T-helper 17 cell (primary cell): ENCODE measurements at regions not wholly inside any gene's neighbourhood (a gene's known extent, or its start where the extent isn't known, plus 50 kb on each side); places are given as distances from the start of the nearest gene placed in this dataset.
"Not testable (repeated sequence)": the region's sequence is repeated elsewhere in the genome, so short reads cannot be mapped to it uniquely, and the experiment has no call there.

Experiments
- ATAC-seq: fragments of 150-1000 bp; cut with Tn5 transposase; 2 replicates; pipeline ENCODE4 v1.10.0; 2021; ENCODE audit warnings: mild to moderate bottlenecking, moderate library complexity
- DNase-seq, 3 donors: peaks; one replicate each; pipeline versions ENCODE4 v3.0.0 to v3.0.0-alpha.2; 2020 to 2021
- H3K9me3 ChIP-seq: one replicate; pipeline ENCODE4 v1.7.0; 2013; ENCODE audit warnings: low read length, mild to moderate bottlenecking; ENCODE audit not compliant: control insufficient read depth, poor library complexity, severe bottlenecking
- H3K27ac Mint-ChIP-seq: one replicate; pipeline ENCODE4 v1.8.0; 2022; ENCODE audit warnings: mild to moderate bottlenecking, moderate library complexity, mixed read lengths
- H3K27me3 Mint-ChIP-seq: one replicate; pipeline ENCODE4 v1.8.0; 2022; ENCODE audit warnings: mixed read lengths
- H3K36me3 Mint-ChIP-seq: one replicate; pipeline ENCODE4 v1.8.0; 2022; ENCODE audit warnings: low read depth, mixed read lengths
- H3K4me1 Mint-ChIP-seq: one replicate; pipeline ENCODE4 v1.8.0; 2022; ENCODE audit warnings: mild to moderate bottlenecking, mixed read lengths
- H3K4me3 Mint-ChIP-seq: one replicate; pipeline ENCODE4 v1.8.0; 2022; ENCODE audit warnings: mild to moderate bottlenecking, moderate library complexity, mixed read lengths

DNA sequence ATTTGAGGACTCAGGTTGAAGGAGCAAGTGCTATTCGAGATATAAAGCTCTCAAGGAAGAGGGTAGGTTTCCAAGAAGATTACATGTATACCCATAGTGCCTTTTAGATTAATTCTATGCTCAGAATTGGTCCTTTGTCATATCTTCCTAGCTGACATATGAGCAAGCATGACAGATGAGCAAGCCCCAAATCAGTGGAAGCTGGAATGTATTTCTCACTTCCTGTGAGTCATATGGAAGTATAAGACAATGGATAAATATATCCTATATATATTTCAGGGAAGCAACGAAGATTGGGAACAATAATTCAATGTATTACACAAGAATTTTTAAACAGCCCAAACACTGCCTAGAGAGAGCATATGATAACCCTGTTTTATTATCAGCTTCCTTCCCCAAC, 674.1 kb upstream of the ATXN7L3B start:
- no peaks in the 10 kb centered on the region for H3K36me3 Mint-ChIP-seq
- no peak overlapping the region for H3K4me3 Mint-ChIP-seq
- H3K27ac Mint-ChIP-seq, result no peak overlapping the region
- ATAC-seq (no peak), DNase-seq (no peak)
- H3K27me3 Mint-ChIP-seq, result no peaks in the 10 kb centered on the region
- no peaks in the 10 kb centered on the region for H3K9me3 ChIP-seq
- H3K4me1 Mint-ChIP-seq, result no peaks in the 10 kb centered on the region

DNA sequence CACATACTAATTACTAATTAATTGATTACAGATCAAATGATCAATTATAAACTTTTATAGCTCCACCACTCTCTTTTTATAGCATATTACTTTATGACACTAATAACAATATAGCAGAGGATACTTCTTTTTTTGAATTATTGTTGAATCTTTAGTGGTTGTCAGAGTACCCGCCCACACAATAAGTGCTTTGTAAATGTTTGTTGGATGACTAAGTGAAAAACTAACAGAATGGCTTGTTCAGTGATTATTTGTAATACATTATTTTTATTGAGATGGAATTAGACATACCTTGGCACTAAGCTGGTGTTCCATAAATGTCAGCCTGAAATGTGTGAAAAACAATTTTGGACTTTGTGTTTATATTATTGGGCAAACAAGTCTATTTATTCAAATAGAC, 670.5 kb upstream of the ATXN7L3B start:
- Mint-ChIP-seq H3K27ac (no peak overlapping the region), H3K27me3 (no peaks in the 10 kb centered on the region), H3K36me3 (no peaks in the 10 kb centered on the region), H3K4me1 (no peaks in the 10 kb centered on the region), H3K4me3 (no peak overlapping the region)
- no peaks in the 10 kb centered on the region for H3K9me3 ChIP-seq
- DNase-seq (no peak), ATAC-seq (no peak)

DNA sequence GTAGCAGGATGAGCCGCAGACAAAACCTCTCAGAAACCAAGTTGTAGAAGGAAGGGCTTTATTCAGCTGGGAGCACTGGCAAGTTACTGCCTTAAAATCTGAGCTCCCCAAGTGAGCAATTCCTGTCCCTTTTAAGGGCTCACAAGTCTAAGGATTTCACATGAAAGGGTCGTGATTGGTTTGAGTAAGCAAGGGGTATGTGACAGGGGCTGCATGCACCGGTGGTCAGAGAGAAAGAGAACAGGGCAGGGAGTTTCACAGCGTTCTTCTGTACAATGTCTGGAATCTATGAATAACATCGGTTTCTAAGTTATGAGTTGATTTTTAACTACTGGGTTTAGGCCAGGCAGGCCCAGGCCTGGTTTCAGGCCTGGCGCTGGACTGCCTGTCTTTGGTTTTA, 660.3 kb upstream of the ATXN7L3B start:
- not testable (repeated sequence) for H3K9me3 ChIP-seq, H3K4me1 Mint-ChIP-seq, H3K27ac Mint-ChIP-seq, H3K36me3 Mint-ChIP-seq, ATAC-seq, H3K4me3 Mint-ChIP-seq, DNase-seq, H3K27me3 Mint-ChIP-seq

DNA sequence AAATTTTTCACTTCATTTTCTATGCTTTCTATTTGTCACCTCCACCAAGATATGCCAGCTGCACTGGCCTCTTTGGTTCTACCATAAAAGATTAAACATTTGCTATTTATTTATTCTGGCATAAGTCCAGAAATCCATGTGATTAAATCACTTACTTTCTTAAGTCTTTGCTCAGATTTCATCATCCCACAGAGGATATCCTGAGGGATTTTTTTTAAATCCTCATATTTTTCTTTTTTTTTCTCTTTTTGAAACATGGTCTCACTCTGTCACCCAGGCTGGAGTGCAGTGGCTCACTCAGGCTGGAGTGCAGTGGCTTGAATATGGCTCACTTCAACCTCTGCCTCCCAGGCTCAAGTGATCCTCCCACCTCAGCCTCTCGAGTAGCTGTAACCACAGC, 645.4 kb upstream of the ATXN7L3B start:
- no peak overlapping the region for H3K4me3 Mint-ChIP-seq
- no peaks in the 10 kb centered on the region for H3K27me3 Mint-ChIP-seq
- H3K27ac Mint-ChIP-seq, result no peak overlapping the region
- no peaks in the 10 kb centered on the region for H3K9me3 ChIP-seq
- no peak for DNase-seq
- no peaks in the 10 kb centered on the region for H3K4me1 Mint-ChIP-seq
- H3K36me3 Mint-ChIP-seq, result no peaks in the 10 kb centered on the region
- ATAC-seq, result no peak

DNA sequence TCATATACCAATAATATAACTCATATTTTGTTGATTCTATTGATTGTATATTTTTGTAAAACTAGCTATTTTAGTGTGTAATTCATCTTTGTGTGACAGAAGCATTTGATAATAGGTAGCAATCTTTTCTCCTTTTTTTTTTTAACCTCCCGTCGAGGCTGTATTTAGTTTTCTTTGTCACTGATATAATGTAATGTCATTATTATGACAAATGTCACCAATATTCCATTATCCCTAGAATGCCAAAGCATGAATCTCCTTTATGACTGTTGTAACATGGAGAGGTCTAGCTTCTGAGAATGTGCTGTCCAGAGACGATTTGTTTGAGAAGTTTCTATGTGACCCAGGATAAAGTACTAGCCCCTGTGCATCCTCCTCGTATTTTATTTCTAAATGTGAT, 639.0 kb upstream of the ATXN7L3B start:
- no peaks in the 10 kb centered on the region for H3K27me3 Mint-ChIP-seq
- no peak for ATAC-seq
- no peaks in the 10 kb centered on the region for H3K9me3 ChIP-seq
- H3K4me1 Mint-ChIP-seq, result no peaks in the 10 kb centered on the region
- DNase-seq, result no peak
- H3K36me3 Mint-ChIP-seq, result no peaks in the 10 kb centered on the region
- H3K4me3 Mint-ChIP-seq, result no peak overlapping the region
- no peak overlapping the region for H3K27ac Mint-ChIP-seq

DNA sequence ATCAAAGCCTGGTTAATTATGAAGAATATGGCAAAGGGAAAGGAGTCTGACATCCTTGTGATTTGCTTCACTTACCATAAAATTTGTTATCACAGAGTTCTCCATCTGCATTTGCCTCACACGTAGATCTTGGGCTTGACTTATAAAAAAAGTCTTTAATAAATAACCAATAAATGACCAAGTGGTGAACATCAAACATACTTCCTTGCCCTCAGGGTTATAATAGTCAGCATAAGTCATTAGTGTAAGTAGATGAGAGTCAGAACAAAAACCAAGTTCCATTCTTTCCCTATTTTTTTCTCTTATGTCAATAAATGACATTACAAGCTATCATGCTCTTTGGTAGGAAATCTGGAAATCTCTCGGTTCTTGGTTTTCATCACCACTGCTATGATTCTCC, 635.4 kb upstream of the ATXN7L3B start:
- Mint-ChIP-seq H3K36me3 (no peaks in the 10 kb centered on the region), H3K27ac (no peak overlapping the region), H3K4me3 (no peak overlapping the region), H3K4me1 (no peaks in the 10 kb centered on the region), H3K27me3 (no peaks in the 10 kb centered on the region)
- ATAC-seq (no peak), DNase-seq (no peak)
- H3K9me3 ChIP-seq, result no peaks in the 10 kb centered on the region

DNA sequence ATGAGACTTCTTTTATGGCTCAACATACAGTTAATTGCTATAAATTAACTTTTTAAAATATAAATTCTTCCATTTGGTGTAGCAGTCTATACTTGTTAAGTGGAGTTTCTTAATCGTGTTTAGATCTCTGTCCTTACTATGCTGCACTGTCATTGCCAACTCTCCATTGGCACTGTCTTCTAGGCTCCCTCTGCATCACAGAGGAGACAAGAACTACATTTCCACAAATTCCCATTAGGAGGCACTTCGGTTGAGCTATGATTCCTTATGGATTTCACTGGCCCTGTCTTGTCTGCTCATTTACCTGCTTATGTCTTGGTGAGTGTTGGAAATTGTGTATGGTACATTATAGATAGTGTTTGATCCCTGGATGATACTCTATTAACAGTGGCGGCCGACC, 630.9 kb upstream of the ATXN7L3B start:
- no peaks in the 10 kb centered on the region for H3K36me3 Mint-ChIP-seq

DNA sequence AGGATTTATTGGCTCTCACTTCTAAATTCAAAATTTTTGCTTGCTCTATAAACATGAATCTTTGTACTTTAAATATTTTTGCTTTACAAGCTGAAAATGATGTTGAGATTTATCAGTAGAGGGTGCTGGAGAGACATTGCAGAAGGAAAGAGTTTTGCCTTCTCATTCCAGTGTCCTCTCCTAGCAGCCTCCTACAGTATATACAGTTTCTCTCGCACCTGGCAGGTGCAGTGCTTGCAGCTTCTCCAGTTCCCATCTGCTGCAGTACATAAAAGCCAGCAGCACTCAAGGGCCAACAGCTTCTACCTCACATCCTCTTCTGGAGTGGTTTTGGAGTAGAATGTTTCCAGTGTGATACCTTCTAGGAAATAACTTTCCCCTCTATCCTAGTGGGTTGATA, 601.8 kb upstream of the ATXN7L3B start:
- H3K9me3 ChIP-seq, result no peaks in the 10 kb centered on the region
- no peaks in the 10 kb centered on the region for H3K36me3 Mint-ChIP-seq
- no peak overlapping the region for H3K27ac Mint-ChIP-seq
- H3K27me3 Mint-ChIP-seq, result no peaks in the 10 kb centered on the region
- no peak for ATAC-seq
- no peak overlapping the region for H3K4me3 Mint-ChIP-seq
- no peak for DNase-seq
- H3K4me1 Mint-ChIP-seq, result no peaks in the 10 kb centered on the region

More for the DNA sequence above, 630.9 kb upstream of the ATXN7L3B start:
- no peak for DNase-seq
- Mint-ChIP-seq H3K4me1 (no peaks in the 10 kb centered on the region), H3K4me3 (no peak overlapping the region), H3K27ac (no peak overlapping the region), H3K27me3 (no peaks in the 10 kb centered on the region)
- no peaks in the 10 kb centered on the region for H3K9me3 ChIP-seq
- ATAC-seq, result no peak

DNA sequence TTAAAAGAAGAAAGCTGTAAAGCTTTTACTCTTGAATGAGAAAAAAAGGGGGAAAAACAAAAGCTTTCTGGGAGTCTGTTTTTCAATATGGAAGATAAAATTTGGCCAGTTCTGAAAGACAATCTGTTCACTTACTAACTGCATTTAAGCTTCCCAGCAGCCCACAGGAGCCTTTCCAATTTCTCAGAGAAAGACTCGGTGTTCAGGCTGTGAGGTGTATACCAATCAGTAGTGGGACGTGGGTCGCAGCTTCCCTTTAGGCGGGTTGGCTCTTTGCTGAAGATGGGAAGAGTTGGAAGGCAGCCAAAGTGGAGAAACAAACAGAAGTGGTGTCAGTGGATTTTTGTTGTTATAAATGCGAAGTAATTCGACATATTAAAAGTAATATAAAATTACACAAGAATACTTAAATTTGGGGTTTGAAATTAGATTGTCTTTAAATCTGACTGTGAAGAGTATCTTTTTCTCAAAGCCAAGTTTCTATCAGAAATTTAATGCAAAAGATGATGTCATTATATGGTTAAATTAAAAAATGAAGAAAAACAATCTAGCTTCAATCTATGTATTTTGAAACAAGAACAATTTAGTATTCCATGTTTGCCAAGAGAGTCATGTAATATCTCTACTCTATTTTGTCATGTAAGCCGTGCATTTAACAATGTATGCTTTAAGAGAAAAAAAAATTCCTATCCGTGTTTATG, 590.2 kb upstream of the ATXN7L3B start:
- H3K9me3 ChIP-seq, result no peaks in the 10 kb centered on the region
- DNase-seq (no peak), ATAC-seq (no peak)
- Mint-ChIP-seq H3K4me3 (no peak overlapping the region), H3K27ac (no peak overlapping the region), H3K36me3 (no peaks in the 10 kb centered on the region), H3K27me3 (no peaks in the 10 kb centered on the region), H3K4me1 (no peaks in the 10 kb centered on the region)

DNA sequence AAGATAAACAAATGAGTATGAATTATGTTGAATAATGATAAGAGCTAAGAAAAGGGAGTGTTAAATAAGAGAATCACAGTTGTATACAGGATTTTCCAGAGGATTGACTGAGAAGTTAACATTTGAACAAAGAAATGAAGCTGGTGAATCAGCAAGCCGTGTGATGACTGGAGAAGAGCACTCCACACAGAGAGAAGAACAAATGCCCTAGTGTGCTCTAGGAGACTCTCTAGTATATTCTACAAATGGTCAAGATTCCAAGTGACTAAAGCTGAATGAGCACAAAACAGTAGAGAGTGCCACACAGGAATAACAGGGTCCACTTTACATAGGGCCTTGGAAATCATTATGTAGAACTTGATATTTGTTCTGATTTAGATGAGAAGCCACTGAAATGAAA, 587.1 kb upstream of the ATXN7L3B start:
- H3K36me3 Mint-ChIP-seq, result no peaks in the 10 kb centered on the region
- no peak for DNase-seq
- H3K9me3 ChIP-seq, result no peaks in the 10 kb centered on the region
- H3K4me1 Mint-ChIP-seq, result no peaks in the 10 kb centered on the region
- H3K27ac Mint-ChIP-seq, result no peak overlapping the region
- H3K4me3 Mint-ChIP-seq, result no peak overlapping the region
- H3K27me3 Mint-ChIP-seq, result no peaks in the 10 kb centered on the region
- no peak for ATAC-seq

DNA sequence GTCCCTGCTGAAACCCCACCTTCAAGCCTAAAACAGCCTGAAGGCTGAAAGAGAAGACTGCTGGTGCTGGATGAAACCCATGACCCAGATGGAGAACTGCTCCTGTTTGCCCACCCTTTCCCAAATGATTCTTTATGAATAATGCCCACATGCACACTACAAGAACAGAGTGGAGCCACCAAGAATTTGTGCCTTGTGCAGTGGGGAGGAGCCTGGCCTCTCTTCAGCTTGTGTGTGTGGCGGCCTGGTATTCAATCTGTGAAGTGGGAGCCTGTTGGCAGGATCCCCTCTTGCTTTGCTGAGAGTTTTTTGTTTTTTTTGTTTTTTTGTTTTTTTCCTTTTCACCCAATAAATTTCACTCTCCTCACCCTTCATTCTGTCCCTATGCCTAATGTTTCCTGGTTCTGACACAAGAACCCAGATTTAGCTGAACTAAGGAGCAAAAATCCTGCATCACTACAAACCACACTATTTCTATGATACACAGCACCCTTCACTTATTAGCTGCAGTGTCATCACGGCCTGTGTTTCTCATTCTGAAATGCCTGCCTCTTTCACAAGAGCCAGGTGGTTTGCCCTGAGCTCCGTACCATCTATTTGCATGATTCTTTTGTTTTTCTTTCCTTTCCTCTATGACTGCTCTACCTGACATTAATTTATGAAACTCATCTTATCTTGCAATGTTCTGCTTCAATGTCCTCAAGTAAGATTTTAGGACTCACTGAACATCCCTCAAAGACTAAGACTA, 585.5 kb upstream of the ATXN7L3B start:
- Mint-ChIP-seq H3K27ac (no peak overlapping the region), H3K36me3 (no peaks in the 10 kb centered on the region), H3K27me3 (no peaks in the 10 kb centered on the region), H3K4me3 (no peak overlapping the region), H3K4me1 (no peaks in the 10 kb centered on the region)
- H3K9me3 ChIP-seq, result no peaks in the 10 kb centered on the region
- DNase-seq (no peak), ATAC-seq (no peak)

DNA sequence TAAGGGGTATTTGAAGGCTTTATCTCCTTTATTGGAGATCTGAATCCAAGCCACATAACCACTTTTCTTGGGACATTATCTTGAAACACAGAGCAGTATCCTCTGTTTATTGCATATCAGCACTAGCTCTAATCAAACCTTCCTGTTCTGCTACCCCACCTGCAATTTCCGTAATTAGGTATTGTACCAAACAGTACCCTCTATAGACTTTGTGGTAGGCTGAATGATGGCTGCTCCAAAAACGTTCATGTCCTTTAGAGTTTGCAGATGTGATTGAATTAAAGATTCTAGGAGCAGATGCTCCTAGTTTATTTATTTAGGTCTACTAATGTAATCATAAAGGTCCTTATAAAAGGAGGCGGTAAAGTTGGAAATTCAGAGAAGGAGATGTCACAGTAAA, 573.0 kb upstream of the ATXN7L3B start:
- no peaks in the 10 kb centered on the region for H3K27me3 Mint-ChIP-seq
- DNase-seq, result no peak
- no peak overlapping the region for H3K4me3 Mint-ChIP-seq
- no peaks in the 10 kb centered on the region for H3K9me3 ChIP-seq
- no peaks in the 10 kb centered on the region for H3K4me1 Mint-ChIP-seq
- no peaks in the 10 kb centered on the region for H3K36me3 Mint-ChIP-seq
- no peak overlapping the region for H3K27ac Mint-ChIP-seq
- no peak for ATAC-seq

DNA sequence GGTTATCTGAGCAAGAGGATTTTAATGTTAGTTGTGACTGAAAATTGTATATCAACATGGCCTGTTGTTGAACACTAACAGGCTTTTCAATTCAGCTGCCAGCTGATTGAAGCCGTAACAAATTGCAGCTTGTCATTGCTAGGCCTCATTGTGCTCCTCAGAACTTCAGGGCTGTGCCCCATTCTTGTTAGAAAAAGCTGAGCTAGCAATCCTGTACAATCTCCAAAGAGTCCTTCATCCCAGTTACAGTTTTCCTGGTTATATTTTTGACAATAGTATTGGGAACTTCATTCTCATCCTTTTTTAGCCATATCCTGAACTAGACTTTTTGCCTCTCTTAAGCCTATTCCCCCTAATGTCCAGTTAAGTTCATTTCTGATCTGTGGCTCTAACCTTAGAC, 564.1 kb upstream of the ATXN7L3B start:
- no peak for ATAC-seq
- H3K36me3 Mint-ChIP-seq, result no peaks in the 10 kb centered on the region
- no peak for DNase-seq
- H3K27ac Mint-ChIP-seq, result no peak overlapping the region
- H3K4me3 Mint-ChIP-seq, result no peak overlapping the region
- no peaks in the 10 kb centered on the region for H3K27me3 Mint-ChIP-seq
- no peaks in the 10 kb centered on the region for H3K4me1 Mint-ChIP-seq
- H3K9me3 ChIP-seq, result no peaks in the 10 kb centered on the region

DNA sequence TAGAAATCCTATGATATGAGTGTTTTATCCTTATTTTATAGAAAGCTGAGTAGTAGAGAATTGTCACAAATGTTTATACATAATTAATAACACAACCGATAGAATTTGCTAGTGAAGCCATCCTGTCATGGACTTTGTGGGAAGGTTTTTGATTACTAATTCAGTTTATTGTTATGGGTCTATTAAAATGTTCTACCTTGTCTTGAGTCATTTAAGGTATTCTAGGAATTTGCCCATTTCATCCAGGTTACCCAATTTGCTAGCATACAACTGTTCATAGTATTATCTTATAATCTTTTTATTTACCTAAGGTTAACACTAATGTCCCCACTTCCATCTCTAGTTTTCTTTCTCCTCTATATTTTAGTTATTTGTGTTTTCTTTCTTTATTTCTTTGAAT, 553.1 kb upstream of the ATXN7L3B start:
- H3K4me1 Mint-ChIP-seq, result no peaks in the 10 kb centered on the region
- ATAC-seq, result no peak
- no peak for DNase-seq
- no peak overlapping the region for H3K27ac Mint-ChIP-seq
- H3K9me3 ChIP-seq, result no peaks in the 10 kb centered on the region
- H3K4me3 Mint-ChIP-seq, result no peak overlapping the region
- no peaks in the 10 kb centered on the region for H3K27me3 Mint-ChIP-seq
- no peaks in the 10 kb centered on the region for H3K36me3 Mint-ChIP-seq
